Choroid plexus epithelial cell (primary cell): ENCODE measurements at regions not wholly inside any gene's neighbourhood (a gene's known extent, or its start where the extent isn't known, plus 50 kb on each side); places are given as distances from the start of the nearest gene placed in this dataset.

Source experiments
- DNase-seq: peaks from one replicate; pipeline ENCODE4 v3.0.0-alpha.2; 2010; ENCODE audit warnings: low read depth
- H3K4me3 ChIP-seq: 2 replicates; pipeline ENCODE4 v1.5.1; 2011; ENCODE audit warnings: low read depth, mild to moderate bottlenecking, control low read depth, low read length, moderate library complexity
- TF ChIP-seq, protein P1 (sequence below): conservative IDR thresholded peaks from 2 replicates; pipeline ENCODE4 v1.5.1; 2011; ENCODE audit warnings: low read depth, mild to moderate bottlenecking, control low read depth, inconsistent platforms, low read length, moderate library complexity

- no peak for DNase-seq
- TF ChIP-seq, protein P1, sequence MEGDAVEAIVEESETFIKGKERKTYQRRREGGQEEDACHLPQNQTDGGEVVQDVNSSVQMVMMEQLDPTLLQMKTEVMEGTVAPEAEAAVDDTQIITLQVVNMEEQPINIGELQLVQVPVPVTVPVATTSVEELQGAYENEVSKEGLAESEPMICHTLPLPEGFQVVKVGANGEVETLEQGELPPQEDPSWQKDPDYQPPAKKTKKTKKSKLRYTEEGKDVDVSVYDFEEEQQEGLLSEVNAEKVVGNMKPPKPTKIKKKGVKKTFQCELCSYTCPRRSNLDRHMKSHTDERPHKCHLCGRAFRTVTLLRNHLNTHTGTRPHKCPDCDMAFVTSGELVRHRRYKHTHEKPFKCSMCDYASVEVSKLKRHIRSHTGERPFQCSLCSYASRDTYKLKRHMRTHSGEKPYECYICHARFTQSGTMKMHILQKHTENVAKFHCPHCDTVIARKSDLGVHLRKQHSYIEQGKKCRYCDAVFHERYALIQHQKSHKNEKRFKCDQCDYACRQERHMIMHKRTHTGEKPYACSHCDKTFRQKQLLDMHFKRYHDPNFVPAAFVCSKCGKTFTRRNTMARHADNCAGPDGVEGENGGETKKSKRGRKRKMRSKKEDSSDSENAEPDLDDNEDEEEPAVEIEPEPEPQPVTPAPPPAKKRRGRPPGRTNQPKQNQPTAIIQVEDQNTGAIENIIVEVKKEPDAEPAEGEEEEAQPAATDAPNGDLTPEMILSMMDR, result no peak
- no peak overlapping the region for H3K4me3 ChIP-seq
Observed at GRCh38 chr6:43972179-43972912, 154.9 kb downstream of the MRPL14 start.

GRCh38 chr6:43971776-43972126 is 155.5 kb downstream of the MRPL14 start:
- TF ChIP-seq, protein P1, result no peak

DNA sequence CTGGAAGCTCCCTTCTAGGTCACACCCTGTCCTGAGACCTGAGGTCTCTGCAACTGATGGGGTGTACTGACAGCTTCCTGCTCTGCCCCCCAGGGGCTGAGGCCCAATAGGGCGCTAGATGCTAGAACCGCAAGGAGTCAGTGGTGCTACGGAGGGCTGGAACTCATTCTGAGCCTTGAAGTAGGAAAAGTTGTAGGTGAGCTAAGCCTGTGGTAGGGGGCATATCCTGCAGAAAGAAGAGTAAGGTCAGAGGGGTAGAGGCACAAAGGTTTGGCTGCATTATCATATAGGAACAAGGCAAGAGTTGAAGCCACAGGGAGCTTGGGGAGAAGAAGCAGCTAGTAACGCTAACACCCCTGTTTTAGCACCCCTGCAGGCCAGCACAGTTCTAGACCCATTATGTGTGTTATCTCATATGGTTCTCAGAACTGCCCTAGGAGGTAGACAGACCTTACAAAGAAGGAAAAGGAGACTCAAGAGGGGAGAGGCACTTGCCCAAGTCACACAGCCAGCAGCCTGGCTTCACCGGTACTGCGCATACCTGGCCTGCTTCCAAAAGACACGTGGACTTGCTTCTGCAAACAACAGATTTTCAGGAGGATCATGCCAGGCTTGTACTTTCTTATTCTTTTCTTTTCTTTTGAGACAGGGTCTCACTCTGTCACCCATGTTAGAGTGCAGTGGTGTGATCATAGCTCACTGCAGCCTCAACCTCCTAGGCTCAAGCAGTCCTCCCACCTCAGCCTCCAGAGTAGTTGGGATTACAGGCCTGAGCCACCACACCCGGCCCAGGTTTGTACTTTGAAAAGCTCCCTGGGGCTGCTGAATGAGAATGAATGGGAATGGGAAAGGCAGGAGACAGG is 156.1 kb downstream of the MRPL14 start:
- no peak overlapping the region for H3K4me3 ChIP-seq
- TF ChIP-seq, protein P1, result no peak
- DNase-seq, result peak; percentile 42

More at GRCh38 chr6:43971776-43972126, 155.5 kb downstream of the MRPL14 start:
- H3K4me3 ChIP-seq, result no peak overlapping the region
- no peak for DNase-seq

GRCh38 chr6:43970068-43970912 is 157.0 kb downstream of the MRPL14 start:
- H3K4me3 ChIP-seq, result no peak overlapping the region
- DNase-seq, result no peak
- TF ChIP-seq, protein P1, result no peak

DNA sequence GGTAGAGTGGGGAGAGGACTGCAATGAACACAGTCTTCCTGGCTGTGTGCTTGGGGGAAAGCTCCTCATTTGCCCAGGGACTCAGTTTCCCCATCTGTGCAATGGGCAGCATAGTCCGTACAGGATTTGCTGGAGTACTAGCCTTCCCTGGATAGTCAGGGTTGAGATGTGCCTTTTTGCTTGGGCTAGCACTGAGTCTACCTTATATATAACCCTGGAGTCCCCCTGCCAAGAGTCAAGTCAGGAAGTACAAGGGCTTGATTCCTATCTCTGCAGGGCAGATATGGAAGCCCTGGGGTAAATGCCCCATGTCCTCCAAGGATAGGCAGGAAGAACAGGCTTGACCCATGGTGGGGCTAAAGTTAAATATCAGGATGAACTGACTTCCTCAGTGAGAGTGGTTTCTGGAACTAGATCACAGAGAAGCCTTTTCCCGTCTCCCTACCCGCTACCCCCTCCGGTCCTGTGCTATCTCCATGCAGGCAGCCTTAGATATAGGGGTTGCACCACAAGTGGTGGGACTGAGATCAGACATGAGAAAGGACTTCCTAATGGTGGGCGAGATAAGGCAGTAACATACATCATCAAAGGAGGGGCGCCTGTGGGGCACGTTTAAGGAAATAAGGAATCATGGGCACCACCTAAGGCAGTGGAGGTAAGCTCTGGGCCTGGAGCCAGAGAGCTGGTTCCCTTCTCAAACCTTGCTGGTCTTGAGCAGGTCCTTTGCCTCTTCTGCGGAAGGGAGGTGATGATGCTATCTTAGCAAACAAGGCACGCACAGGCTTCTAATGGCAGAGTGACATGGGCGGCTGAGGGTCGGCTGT is 157.9 kb downstream of the MRPL14 start:
- TF ChIP-seq, protein P1, result no peak
- DNase-seq, result no peak
- H3K4me3 ChIP-seq, result no peak overlapping the region
